HG03066 (cell line): ENCODE measurements at regions not wholly inside any gene's neighbourhood (a gene's known extent, or its start where the extent isn't known, plus 50 kb on each side); places are given as distances from the start of the nearest gene placed in this dataset.
"Not testable (repeated sequence)": the region's sequence is repeated elsewhere in the genome, so short reads cannot be mapped to it uniquely, and the experiment has no call there.

Experiments used
- ATAC-seq: cut with Tn5 transposase; IDR thresholded peaks from one replicate; pipeline ENCODE4 v1.9.1; 2021; ENCODE audit warnings: low read depth; ENCODE audit not compliant: unreplicated experiment

DNA sequence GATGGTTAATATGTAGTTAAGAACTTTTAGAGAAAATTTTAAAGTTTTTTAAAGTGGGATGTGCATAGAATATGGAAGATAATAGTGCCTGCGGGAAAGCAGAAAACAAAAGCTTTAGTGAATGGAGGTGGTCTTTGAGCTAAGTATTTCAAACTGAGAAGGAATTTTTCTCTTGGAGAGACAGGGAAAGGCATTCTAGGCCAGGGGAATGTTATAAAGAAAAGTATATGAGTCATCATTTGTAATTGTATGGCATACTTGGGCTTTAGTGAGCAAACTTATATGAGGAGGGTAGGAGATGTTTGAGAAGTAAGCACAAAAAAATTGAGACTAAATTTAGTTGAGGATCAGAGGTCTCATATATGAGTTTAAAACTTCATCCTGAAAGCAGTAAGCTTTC, 467.0 kb downstream of the PPARGC1A start:
- ATAC-seq: no peak

DNA sequence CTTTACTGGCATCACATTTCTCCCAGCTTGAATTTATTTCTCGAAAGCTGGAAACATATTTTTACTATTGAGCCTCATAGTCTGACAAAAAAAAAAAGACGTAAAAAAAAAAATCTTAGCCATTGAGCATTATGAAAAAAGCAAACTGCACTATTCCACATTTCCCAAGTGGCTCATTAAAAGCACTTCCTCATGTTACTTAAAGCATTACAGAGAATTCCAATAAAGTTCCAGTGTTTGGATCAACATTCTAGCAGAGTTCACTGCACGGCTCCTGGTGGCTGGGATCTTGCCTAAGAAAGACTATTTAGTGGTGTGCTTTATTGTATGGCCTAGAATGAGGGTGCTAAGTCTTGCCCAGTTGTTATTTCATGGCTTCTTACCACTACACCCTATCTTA, 476.2 kb downstream of the PPARGC1A start:
- no peak for ATAC-seq

DNA sequence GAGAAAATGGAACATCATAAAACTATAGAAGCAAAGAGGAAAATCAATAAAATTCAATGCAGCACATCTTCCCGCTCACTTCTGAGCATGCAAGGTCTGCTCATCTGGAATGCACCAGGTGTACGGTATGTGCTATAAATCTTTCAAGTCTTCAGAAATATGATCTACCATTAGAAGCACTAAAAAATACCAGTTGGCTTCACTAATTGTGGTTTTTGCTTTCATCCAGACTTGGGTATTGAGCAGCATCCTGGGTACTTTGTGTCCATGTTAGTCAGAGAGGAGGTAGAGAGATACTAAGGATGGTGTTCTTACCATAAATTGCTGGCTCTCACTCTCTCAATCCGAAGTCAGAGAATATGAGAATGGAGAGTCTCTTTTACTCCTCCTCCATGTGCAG, 477.1 kb downstream of the PPARGC1A start:
- no peak for ATAC-seq

DNA sequence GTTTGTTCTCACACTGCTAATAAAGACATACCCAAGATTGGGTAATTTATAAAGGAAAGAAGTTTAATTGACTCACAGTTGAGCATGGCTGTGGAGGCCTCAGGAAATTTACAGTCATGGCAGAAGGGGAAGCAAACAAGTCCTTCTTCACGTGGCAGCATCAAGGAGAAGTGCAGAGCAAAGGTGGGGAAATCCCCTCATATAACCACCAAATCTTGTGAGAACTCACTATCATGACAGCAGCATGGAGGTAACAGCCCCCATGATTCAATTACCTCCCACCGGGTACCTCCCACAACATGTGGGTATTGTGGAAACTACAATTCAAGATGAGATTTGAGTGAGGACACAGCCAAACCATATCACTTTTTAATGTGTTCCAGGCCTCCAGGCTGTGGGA, 480.9 kb downstream of the PPARGC1A start:
- ATAC-seq: not testable (repeated sequence)

DNA sequence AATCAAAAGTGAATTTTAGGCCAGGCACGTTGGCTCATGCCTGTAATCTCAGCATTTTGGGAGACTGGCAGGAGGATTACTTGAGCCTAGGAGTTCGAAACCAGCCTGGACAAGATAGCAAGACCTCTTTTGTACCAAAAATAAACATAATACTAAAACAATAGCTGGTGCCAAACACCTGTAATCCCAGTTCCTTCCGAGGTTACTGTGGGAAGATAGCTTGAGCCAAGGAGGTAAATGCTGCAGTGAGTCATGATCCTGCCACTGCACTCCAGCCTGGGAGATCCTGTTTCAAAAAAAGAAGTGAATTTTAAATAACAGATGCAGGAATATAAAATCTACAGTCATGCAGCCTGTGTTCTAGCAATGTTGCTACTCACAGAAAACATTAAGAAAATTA, 488.3 kb downstream of the PPARGC1A start:
- no peak for ATAC-seq

DNA sequence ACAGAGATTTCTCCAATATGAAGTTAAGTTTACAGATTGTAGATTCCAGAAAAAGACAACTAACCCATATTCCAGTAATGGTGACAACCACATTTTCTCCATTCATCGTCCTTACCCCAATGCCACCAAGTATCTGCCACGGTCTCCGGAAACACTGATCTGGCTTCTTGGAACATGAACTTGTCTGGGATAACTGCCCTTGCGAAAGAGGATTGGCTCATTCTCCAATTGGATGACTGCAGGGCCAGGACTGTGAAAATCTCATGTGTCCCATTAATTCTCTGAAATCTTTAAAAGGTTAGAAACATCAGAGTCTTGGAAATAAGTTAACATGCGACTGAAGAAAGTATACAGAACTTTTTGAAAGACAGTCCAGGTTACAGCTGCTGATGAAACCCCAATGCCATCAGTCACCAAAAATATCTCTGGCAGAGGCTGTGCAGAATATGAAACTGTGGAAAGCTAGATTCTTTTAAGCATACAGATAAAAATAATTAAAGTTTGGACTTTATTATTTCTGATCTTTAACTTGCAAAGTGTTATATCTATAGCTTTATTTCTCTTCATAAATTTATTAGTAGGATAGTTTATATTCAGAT, 496.9 kb downstream of the PPARGC1A start:
- ATAC-seq: no peak

DNA sequence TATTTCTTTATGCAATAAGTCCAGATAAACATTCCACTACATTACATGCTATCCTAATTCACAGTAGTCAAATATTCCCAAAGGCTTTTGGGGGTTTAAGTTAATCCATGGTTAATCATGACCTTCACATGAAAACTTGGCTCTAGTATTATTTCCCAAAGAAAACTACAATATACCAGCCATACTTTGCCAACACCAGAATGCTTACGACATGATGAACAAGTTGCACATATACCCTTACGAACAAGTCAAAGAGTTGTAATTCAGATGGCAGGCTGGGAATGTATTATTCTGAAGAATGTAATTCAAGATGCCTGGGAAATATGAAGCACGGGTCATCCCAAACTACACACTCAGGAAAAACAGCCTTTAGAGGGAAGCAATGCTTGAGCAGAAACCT, 499.6 kb downstream of the PPARGC1A start:
- ATAC-seq: no peak

DNA sequence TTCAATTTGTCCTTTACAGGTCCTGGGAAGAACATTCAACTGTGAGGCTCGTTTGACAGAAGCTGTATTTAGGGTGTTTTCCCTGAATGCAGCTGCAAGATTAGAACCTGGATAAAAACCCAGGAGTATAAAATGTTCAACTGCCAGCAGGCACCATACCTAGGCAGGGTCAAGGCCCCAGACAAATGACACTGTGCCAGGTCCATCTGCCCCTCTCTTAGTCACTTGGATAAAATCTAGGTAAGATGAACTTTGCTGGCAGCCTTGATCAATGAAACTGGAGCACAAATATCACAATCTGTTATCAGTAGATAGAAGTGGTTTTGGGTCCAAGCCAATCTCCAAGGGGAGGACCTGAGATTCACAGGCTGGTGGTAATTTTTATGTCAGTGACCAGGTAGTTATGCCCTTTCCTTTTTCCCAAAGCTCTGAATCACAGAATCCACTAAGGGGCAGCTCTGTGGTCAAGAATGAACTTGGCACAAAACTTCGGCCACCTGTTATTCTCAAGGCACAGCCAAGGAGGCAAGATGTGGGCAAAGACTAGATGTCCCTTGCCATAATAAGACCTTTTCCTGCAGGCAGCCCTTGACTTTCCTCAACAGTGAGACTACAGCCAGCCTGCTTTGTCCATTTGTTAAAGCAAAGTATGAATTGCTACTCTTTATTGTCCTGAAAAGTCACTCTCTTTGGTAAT, 501.0 kb downstream of the PPARGC1A start:
- no peak for ATAC-seq

DNA sequence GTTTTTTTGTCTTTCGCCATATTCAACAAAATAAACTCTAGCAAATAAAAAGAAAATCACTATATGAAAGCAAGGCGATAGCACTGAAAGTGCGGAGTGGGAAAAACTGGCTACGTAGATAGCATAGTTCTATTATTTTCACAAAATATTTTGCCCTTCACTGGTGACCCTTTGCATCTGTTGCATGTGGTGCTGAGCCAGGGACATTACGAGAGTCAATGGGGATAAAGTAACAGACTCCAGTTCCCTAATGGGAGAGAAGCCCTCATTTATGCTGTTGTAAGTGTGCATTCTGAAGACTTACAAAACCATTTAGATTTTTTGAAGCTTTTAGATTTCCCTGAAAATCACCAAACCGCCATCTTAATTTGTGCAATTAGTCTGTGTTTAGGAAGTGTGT, 501.6 kb downstream of the PPARGC1A start:
- ATAC-seq: no peak

DNA sequence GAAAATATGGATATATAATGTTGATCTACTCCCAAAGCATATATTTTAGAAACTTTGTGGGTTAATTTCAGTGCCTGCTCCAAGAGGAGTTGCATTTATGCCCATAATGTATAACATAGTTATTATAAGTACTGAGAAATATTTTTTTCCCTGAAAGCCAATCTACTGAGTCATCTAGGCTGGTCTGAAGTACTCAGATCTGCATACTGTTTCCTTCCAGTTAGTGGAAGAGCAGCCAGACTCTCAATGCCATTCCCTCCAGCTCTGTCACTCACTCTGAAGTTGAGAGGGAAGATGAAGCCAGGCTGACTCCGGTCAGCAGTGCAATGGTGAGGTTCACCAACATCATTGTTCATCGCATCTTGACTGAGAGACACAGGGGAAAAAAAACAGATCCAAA, 505.1 kb downstream of the PPARGC1A start:
- ATAC-seq: no peak

DNA sequence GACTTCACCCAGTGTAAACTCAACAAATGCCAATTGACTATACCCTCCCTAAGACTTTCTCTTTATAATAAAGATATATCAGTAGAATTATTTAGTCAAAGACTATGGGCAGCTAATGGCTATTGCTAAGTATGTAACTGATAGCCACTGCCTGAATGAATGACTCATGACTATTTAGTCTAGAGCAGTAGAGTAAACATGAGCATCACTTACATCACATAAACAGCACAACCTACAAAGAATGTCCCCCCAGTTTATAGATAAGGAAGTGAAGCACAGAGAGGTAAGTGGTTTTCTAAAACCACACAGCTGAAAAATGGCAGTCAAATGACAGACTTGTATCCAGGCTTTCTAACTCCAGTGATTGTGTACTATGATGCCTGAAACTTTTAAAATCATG, 507.0 kb downstream of the PPARGC1A start:
- no peak for ATAC-seq

DNA sequence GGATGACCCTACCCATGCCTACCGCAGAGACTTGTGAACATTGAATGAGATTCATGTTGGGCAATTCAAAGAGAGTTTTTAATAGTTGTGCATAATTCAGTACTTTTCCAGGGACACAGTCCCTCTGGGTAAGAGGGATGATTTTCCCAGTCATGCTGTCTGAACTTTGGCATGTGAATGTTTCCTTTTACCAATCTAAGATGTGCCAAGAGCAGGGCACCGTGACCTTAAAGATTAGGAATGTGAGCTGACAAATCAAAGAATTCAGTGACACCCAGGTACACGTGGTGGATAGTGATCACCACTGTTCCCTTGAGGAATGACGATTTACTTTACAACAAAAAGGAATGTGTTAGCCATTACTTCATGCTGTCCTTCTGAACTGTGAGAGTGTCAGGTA, 515.6 kb downstream of the PPARGC1A start:
- no peak for ATAC-seq

DNA sequence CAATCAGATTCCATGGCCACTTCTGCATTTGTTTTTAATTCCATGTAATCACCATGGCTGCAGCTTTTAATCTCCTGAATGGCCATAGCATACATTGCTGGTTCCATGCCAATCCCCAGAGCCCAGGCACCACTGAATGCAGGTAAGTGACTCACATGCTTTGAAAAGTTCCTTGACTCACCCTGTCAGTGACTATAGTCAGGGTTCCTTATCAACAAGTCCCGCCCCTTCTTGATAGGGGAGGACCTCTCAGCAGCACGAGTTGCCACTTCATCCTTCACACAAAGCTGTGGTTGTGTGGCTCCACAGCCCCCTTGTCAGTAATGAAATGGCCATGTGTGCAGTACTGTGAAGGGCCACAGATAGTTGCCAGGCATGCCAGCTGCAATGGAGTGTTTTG, 516.6 kb downstream of the PPARGC1A start:
- no peak for ATAC-seq

DNA sequence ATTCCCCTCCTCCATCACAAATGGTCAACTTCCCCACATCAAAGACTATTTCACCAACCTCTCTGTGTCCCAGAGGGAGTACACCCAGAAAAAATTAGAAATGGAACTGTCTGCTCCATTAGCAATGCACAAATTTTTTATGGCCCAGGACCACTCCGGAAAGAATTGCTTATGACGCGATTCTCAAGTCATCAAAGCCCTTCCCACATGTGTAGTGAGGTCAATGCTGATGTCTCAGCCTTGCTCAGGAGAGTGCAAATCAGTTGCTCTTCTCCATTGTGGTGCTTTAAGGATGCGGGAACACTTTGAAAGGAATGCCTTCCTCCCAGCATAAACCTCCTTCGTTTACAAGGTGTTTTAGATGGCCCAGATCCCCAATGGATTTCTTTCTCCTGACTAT, 518.3 kb downstream of the PPARGC1A start:
- ATAC-seq: no peak

DNA sequence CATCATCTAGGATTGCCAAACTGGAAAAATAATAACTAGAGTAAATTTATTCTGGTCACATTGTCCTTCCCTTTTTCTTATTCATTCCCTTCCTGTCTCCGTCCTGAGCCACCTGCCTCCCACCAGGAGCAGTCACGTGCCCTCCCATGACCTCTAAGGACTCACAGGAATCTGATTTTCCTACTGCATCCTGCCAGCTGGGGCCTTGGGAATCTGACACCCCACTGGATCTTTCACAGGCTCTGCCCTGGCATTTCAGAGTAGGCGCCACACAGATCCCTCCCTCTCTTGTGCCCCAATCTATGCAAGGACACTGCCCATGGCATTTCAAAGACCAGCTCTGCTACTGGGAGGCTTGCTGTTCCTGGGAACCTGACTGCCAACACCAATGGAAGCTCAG, 520.5 kb downstream of the PPARGC1A start:
- no peak for ATAC-seq

DNA sequence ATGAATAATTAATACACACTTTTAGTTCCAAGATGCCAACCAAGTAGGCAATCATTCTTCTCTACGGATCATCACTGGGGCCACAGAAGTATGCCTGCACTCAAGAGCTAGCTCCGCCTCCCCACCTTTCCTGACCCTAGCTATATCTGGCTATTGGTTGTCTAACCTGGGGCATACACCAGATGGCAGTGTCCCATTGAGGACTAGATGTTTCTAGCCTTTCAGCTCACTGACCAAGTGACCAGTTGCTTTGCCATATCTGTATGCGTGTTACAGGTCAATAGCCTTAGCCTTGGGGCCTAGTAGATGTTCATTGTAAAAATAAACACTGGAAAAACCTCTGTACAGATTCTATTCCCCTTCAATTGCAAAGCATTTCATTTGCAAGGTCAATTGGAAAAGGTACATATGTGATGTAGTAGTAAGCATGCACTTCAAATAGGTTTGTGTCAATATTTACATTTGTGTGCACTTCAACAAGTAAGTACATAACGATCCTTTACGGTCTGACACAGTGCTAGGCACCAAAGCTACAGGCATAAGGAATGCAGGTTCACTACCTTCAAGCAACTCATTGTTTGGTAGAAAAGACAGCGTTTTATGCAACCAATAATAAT, 521.7 kb downstream of the PPARGC1A start:
- ATAC-seq: no peak

DNA sequence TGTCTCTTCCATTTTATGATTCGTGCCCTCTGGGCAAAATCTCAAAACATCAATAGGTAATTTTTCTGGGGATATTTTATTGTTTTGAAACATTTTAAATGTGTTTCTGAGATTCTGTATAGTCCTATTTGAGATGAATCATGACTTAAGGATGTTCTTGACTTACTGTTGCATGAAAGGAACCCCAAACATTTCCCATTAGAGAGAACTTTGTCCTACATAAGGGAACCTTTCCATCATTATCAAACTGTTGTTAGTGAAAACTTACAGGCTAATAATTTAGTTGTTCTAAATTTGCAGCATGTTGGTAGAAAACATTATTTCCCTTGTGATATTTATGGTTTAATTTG, 523.3 kb downstream of the PPARGC1A start:
- no peak for ATAC-seq

DNA sequence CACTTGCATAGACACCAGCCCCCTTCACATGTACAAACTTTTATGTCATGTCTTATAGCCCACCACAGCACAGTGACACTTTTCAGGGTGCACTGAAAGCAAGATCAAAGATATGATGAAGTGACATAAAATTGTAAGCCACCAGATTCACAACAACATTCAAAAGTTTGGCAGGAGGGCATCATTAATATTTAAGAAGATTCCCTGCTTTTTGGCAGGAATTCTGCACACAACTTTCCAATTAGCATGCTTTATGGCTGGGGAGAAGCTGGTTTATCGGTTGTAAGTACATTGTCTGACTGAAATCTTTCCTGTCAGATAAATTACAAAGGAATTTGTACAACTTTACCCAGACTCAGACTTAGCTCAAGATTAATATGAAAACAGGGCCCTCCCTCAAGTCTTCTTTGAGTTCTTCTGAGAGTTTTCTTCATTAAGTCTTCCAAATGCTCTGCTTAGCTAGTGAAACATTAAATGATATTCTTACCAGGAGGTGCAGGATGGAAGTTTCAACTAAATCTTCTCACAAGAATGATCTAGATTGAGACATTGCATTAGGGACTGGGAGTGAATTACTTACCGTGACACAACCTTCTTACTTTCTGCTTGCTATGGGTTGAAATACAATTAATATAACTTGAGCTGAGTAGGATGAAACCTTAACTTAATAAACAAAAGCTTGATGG, 523.8 kb downstream of the PPARGC1A start:
- no peak for ATAC-seq

DNA sequence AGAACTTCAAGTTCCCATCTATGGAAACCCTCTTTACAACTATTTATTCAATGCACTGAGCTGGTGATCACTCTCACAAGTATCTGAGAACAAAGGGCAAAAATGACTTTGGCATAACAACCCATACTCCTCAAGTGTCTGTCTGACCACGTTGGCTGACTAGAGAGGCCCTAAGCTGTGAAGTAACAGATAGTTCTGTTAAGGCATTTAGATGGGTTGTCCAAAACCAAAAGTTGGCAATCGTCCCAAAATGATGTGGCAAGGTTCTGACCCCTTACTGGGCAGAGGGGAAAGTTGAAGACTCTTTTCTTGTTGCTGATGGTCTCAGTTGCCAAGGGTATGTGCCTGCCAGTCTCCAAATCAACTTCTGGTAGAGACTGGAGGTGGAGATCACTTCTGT, 524.8 kb downstream of the PPARGC1A start:
- no peak for ATAC-seq

DNA sequence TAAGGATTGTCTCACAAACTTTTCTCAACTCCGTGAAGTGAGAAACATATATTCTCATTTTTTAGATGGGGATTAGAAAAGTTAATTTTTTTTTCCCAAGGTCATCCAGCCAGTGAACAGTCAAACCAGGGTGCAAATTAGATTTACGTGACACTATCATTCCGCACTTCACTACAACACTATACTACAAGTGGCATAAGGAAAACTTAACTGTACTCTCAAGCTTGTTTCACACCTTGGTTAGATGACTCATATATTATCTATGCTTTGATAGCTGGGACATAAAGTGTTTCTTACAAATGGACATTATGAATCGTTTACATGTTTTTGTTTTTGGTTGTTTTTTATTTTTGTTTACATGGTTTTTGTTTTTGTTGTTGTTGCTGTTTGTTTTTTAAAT, 525.7 kb downstream of the PPARGC1A start:
- ATAC-seq: no peak

DNA sequence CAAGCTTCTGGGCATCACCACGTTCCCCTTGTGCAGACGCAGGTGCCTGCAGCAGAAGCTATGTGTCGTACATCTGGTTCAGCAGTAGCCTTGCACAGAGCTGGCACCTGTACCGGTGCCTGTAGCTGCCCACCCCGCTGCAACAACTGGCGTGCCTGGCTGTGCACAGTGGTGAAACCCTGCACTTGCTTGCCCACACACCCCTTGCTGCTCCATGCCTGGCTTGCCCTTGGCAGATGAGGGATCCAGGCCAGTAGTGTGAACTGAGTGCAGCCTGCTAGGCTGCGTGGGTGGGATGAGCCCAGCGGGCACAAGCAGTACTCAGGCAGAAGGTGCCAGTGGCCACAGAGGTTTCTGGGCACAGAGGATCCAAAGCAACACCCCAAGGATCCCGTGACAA, 528.4 kb downstream of the PPARGC1A start:
- ATAC-seq: no peak

DNA sequence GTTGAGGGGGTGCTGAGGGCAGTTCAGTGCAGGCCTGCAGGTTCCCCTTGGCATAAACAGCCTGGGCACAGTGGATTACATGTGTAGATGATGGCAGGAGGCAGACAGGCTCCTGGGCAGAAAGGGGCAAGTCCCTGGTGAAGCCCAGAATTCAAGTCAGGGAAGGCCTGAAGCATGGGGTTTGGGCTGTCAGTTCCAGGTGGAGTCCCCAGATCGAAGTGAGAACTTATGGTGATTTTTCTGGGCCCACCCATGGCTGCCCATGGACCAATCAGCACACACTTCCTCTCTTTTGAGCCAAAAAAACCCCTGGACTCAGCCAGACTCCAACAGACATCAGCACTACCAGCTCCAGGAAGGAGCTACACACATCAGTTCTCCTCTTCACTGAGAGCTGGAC, 529.1 kb downstream of the PPARGC1A start:
- ATAC-seq: no peak
